Caco-2 (cell line): ENCODE measurements at regions not wholly inside any gene's neighbourhood (a gene's known extent, or its start where the extent isn't known, plus 50 kb on each side); places are given as distances from the start of the nearest gene placed in this dataset.

Source experiments
- BruUV-seq: library from RNA; stranded (reverse); fragments of 400-500 nt; replicated peaks from 2 replicates; lab custom pipeline; 2021; lab: Mats Ljungman, UMichigan
- CTCF ChIA-PET: fragments of 300-600 bp; sonication (Branson Sonifier 250); formaldehyde crosslinking; loops from one replicate; lab custom pipeline; 2022; ENCODE audit warnings: antibody characterized with exemption; lab: Charles Lee
- POLR2A ChIA-PET: fragments of 300-600 bp; sonication (Branson Sonifier 250); formaldehyde crosslinking; loops from one replicate; lab custom pipeline; 2022; ENCODE audit warnings: antibody characterized with exemption; lab: Charles Lee
- DNase-seq, 2 experiments: peaks; one replicate each; pipeline versions ENCODE4 v3.0.0 to v3.0.0-alpha.2; 2020 to 2022
- H3K27me3 ChIP-seq: replicated peaks from 2 replicates; pipeline ENCODE4 v1.6.0; 2011; ENCODE audit warnings: low read length; ENCODE audit not compliant: control insufficient read depth, insufficient read depth
- H3K36me3 ChIP-seq: 2 replicates; pipeline ENCODE4 v1.5.1; 2011; ENCODE audit warnings: low read length; ENCODE audit not compliant: control insufficient read depth, insufficient read depth
- H3K4me1 ChIP-seq: fragments of 250-450 bp; sonication (Bioruptor Pico); 2 replicates; pipeline ENCODE4 v1.5.1; 2020; ENCODE audit warnings: mild to moderate bottlenecking
- H3K4me3 ChIP-seq: 2 replicates; pipeline ENCODE4 v1.5.1; 2011; ENCODE audit warnings: low read depth, mild to moderate bottlenecking, control low read depth, low read length
- H3K9me3 ChIP-seq: fragments of 250-450 bp; sonication (Bioruptor Pico); 2 replicates; pipeline ENCODE4 v1.5.1; 2020; ENCODE audit warnings: mild to moderate bottlenecking, moderate library complexity
- H3K27ac Mint-ChIP-seq: one replicate; pipeline ENCODE4 v1.8.0; 2022; ENCODE audit warnings: mixed read lengths; ENCODE audit not compliant: unreplicated experiment
- H3K27me3 Mint-ChIP-seq: one replicate; pipeline ENCODE4 v1.8.0; 2022; ENCODE audit warnings: mixed read lengths; ENCODE audit not compliant: insufficient read depth, unreplicated experiment
- H3K36me3 Mint-ChIP-seq: one replicate; pipeline ENCODE4 v1.8.0; 2022; ENCODE audit warnings: mild to moderate bottlenecking, mixed read lengths; ENCODE audit not compliant: insufficient read depth, unreplicated experiment
- H3K4me1 Mint-ChIP-seq: one replicate; pipeline ENCODE4 v1.8.0; 2022; ENCODE audit warnings: low read depth, mixed read lengths; ENCODE audit not compliant: unreplicated experiment
- H3K4me3 Mint-ChIP-seq: one replicate; pipeline ENCODE4 v1.8.0; 2022; ENCODE audit warnings: mild to moderate bottlenecking, moderate library complexity, mixed read lengths; ENCODE audit not compliant: unreplicated experiment
- H3K9me3 Mint-ChIP-seq: one replicate; pipeline ENCODE4 v1.8.0; 2022; ENCODE audit warnings: mixed read lengths; ENCODE audit not compliant: unreplicated experiment
- intact Hi-C: fragments of 100-400 bp; cut with micrococcal nuclease; formaldehyde crosslinking; loops from one replicate; pipeline ENCODE4 v1.10.0; 2022; ENCODE audit not compliant: unreplicated experiment
- TF ChIP-seq, protein P1 (sequence below), 2 experiments: fragments of 200-600 bp in 1 of 2; IDR thresholded peaks; 1 replicate in 1 of 2; 2 replicates in 1 of 2; pipeline versions ENCODE4 v1.5.1 to v1.8.0; 2011 to 2022; ENCODE audit warnings: antibody characterized with exemption in 1 of 2, control low read depth in 1 of 2, inconsistent platforms in 1 of 2, low read depth in 1 of 2, low read length in 1 of 2, mild to moderate bottlenecking in 1 of 2, moderate library complexity in 1 of 2; ENCODE audit not compliant: insufficient read depth in 1 of 2, severe bottlenecking in 1 of 2, unreplicated experiment in 1 of 2

GRCh38 chr5:174542471-174542870, 181.9 kb upstream of the MSX2 start:
- Mint-ChIP-seq H3K4me1 (peaks cover 9% of the 10 kb centered on the region), H3K27me3 (no peaks in the 10 kb centered on the region), H3K9me3 (no peaks in the 10 kb centered on the region), H3K36me3 (no peaks in the 10 kb centered on the region), H3K4me3 (no peak overlapping the region), H3K27ac (no peak overlapping the region)
- H3K4me3 ChIP-seq, result no peak overlapping the region
- no peaks in the 10 kb centered on the region for H3K9me3 ChIP-seq
- no peaks in the 10 kb centered on the region for H3K27me3 ChIP-seq
- intact Hi-C loops, result no loop called here
- TF ChIP-seq, protein P1, sequence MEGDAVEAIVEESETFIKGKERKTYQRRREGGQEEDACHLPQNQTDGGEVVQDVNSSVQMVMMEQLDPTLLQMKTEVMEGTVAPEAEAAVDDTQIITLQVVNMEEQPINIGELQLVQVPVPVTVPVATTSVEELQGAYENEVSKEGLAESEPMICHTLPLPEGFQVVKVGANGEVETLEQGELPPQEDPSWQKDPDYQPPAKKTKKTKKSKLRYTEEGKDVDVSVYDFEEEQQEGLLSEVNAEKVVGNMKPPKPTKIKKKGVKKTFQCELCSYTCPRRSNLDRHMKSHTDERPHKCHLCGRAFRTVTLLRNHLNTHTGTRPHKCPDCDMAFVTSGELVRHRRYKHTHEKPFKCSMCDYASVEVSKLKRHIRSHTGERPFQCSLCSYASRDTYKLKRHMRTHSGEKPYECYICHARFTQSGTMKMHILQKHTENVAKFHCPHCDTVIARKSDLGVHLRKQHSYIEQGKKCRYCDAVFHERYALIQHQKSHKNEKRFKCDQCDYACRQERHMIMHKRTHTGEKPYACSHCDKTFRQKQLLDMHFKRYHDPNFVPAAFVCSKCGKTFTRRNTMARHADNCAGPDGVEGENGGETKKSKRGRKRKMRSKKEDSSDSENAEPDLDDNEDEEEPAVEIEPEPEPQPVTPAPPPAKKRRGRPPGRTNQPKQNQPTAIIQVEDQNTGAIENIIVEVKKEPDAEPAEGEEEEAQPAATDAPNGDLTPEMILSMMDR (IDR thresholded peaks at IDR 0.05; ENCODE audit: insufficient read depth in 1 of 2, low read depth in 1 of 2, low read length in 1 of 2, severe bottlenecking in 1 of 2, unreplicated experiment in 1 of 2), result no peak
- peaks cover 17% of the 10 kb centered on the region for H3K4me1 ChIP-seq
- DNase-seq, result no peak
- BruUV-seq, result no TSS peak
- no peaks in the 10 kb centered on the region for H3K36me3 ChIP-seq
- CTCF ChIA-PET, result interaction anchor here (0.9 to 1.1 kb wide), 2 partner anchors 10 to 210 kb away, joined by 3 to 7 read pairs; no protein-coding TSS in a partner anchor
- POLR2A ChIA-PET, result no interaction called here

GRCh38 chr5:174545926-174546325, 178.5 kb upstream of the MSX2 start:
- H3K4me3 Mint-ChIP-seq, result no peak overlapping the region
- H3K36me3 Mint-ChIP-seq, result no peaks in the 10 kb centered on the region
- ChIA-PET CTCF (no interaction called here), POLR2A (no interaction called here)
- Histone ChIP-seq H3K9me3 (no peaks in the 10 kb centered on the region), H3K36me3 (no peaks in the 10 kb centered on the region), H3K4me1 (peaks cover 17% of the 10 kb centered on the region), H3K4me3 (no peak overlapping the region), H3K27me3 (no peaks in the 10 kb centered on the region)
- no peaks in the 10 kb centered on the region for H3K27me3 Mint-ChIP-seq
- H3K4me1 Mint-ChIP-seq, result peaks cover 9% of the 10 kb centered on the region
- no peak overlapping the region for H3K27ac Mint-ChIP-seq
- intact Hi-C loops, result no loop called here
- no peak for DNase-seq
- TF ChIP-seq, protein P1 (IDR thresholded peaks at IDR 0.05; ENCODE audit: insufficient read depth in 1 of 2, low read depth in 1 of 2, low read length in 1 of 2, severe bottlenecking in 1 of 2, unreplicated experiment in 1 of 2), result no peak
- BruUV-seq, result no TSS peak
- H3K9me3 Mint-ChIP-seq, result no peaks in the 10 kb centered on the region

DNA sequence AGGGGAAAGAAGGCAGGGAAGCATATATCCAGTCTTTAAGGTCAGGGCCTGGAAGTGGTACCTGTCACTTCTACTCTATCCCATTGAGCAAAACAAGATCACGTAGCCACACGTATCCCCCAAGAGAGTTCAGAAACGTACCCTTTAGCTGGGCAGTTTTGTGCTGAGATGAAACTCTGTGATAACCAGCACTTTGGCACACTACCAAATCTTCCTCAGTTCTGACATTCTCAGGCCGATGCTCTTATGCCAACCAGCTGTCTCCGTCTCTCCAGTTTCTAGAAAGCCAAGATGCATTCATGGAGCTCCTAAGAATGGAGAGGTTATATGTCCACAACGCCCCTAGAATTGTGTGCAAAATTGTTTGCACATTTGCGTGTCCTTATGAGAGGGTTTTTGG, 176.6 kb upstream of the MSX2 start:
- H3K4me1 Mint-ChIP-seq, result peaks cover 6% of the 10 kb centered on the region
- H3K4me3 ChIP-seq, result no peak overlapping the region
- no peaks in the 10 kb centered on the region for H3K9me3 ChIP-seq
- H3K9me3 Mint-ChIP-seq, result no peaks in the 10 kb centered on the region
- H3K4me1 ChIP-seq, result peaks cover 11% of the 10 kb centered on the region
- DNase-seq, result no peak
- intact Hi-C loops, result no loop called here
- no peaks in the 10 kb centered on the region for H3K36me3 Mint-ChIP-seq
- H3K27me3 Mint-ChIP-seq, result no peaks in the 10 kb centered on the region
- no peak overlapping the region for H3K27ac Mint-ChIP-seq
- H3K36me3 ChIP-seq, result no peaks in the 10 kb centered on the region
- no peak overlapping the region for H3K4me3 Mint-ChIP-seq
- CTCF ChIA-PET, result interaction anchor here (1.2 kb wide), 1 partner anchor 128 kb away, joined by 3 read pairs; no protein-coding TSS in a partner anchor
- TF ChIP-seq, protein P1 (IDR thresholded peaks at IDR 0.05; ENCODE audit: insufficient read depth in 1 of 2, low read depth in 1 of 2, low read length in 1 of 2, severe bottlenecking in 1 of 2, unreplicated experiment in 1 of 2), result no peak
- no peaks in the 10 kb centered on the region for H3K27me3 ChIP-seq
- POLR2A ChIA-PET, result no interaction called here
- BruUV-seq, result no TSS peak
